ENCODE measurements at regions not wholly inside any gene's neighbourhood (a gene's known extent, or its start where the extent isn't known, plus 50 kb on each side); places are given as distances from the start of the nearest gene placed in this dataset.

GRCh38 chr5:32501071-32502002 is 56.8 kb upstream of the ZFR start:
- TF ChIP-seq CTCF (IDR thresholded peaks at IDR 0.05; ENCODE audit: low read depth, low read length) = no peak
- no peak for DNase-seq (ENCODE audit: extremely low read depth, low read depth)

- no peak for DNase-seq (ENCODE audit: extremely low read depth, low read depth)
- no peak for TF ChIP-seq CTCF (IDR thresholded peaks at IDR 0.05; ENCODE audit: low read depth, low read length)
Observed at GRCh38 chr5:32500181-32500580, 55.6 kb upstream of the ZFR start.

- no peak for TF ChIP-seq CTCF (IDR thresholded peaks at IDR 0.05; ENCODE audit: low read depth, low read length)
- no peak for DNase-seq (ENCODE audit: extremely low read depth, low read depth)
Observed at GRCh38 chr5:32499261-32499660, 54.7 kb upstream of the ZFR start.

- no peak for TF ChIP-seq CTCF (IDR thresholded peaks at IDR 0.05; ENCODE audit: low read depth, low read length)
- no peak for DNase-seq (ENCODE audit: extremely low read depth, low read depth)
Observed at GRCh38 chr5:32498484-32498883, 53.9 kb upstream of the ZFR start.

GRCh38 chr5:32496104-32496503 is 51.6 kb upstream of the ZFR start:
- no peak for TF ChIP-seq CTCF (IDR thresholded peaks at IDR 0.05; ENCODE audit: low read depth, low read length)
- no peak for DNase-seq (ENCODE audit: extremely low read depth, low read depth)

GRCh38 chr5:32494827-32495226 is 50.3 kb upstream of the ZFR start:
- DNase-seq (ENCODE audit: extremely low read depth, low read depth) = no peak
- TF ChIP-seq CTCF (IDR thresholded peaks at IDR 0.05; ENCODE audit: low read depth, low read length) = no peak

Measured in AG09319 (cell line).